Large intestine (tissue), 3 donors: ENCODE measurements at regions not wholly inside any gene's neighbourhood (a gene's known extent, or its start where the extent isn't known, plus 50 kb on each side); places are given as distances from the start of the nearest gene placed in this dataset.

Experiments
- DNase-seq, 2 donors: peaks; one replicate each; pipeline versions ENCODE4 v3.0.0 to v3.0.0-alpha.2; 2013
- H3K27ac ChIP-seq: one replicate; pipeline ENCODE4 v1.5.1; 2013; ENCODE audit warnings: low read length
- H3K27me3 ChIP-seq: 2 replicates; pipeline ENCODE4 v1.6.1; 2013; ENCODE audit warnings: low read length; ENCODE audit not compliant: control insufficient read depth, insufficient read depth
- H3K36me3 ChIP-seq: 2 replicates; pipeline ENCODE4 v1.6.1; 2013; ENCODE audit warnings: low read length; ENCODE audit not compliant: control insufficient read depth, insufficient read depth
- H3K4me1 ChIP-seq: one replicate; pipeline ENCODE4 v1.6.1; 2013; ENCODE audit warnings: low read length; ENCODE audit not compliant: control insufficient read depth, insufficient read depth
- H3K4me3 ChIP-seq: one replicate; pipeline ENCODE4 v1.5.1; 2013; ENCODE audit warnings: low read length
- H3K9me3 ChIP-seq: one replicate; pipeline ENCODE4 v1.6.1; 2013; ENCODE audit warnings: mild to moderate bottlenecking, low read depth, low read length, moderate library complexity; ENCODE audit not compliant: control insufficient read depth
- WGBS: methylation state at CpG from one replicate; pipeline ENCODE4 v1.1.5; 2013; ENCODE audit warnings: low lambda C conversion rate; ENCODE audit not compliant: insufficient coverage; 5-methylcytosine and 5-hydroxymethylcytosine counted together

DNA sequence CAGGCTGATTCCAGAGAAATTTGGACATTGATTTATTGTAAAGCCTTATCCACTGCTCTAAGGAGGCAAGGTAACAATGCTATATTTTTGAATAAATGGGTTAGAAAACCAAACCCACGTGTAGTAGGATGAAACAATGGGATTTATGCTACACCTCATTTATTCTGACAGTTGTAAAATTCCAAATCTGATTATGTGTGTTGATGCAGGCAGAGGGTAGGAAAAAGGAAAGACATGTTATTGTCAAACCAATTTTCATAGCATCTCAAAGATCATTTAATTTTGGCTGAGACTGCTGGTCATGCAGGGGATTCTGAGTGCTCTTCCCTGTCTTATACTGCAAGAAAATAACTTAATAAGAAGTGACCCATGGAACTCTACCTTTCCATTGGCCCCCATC, 1219.9 kb upstream of the SORCS1 start:
- no peak for DNase-seq
- Histone ChIP-seq H3K9me3 (no peaks in the 10 kb centered on the region), H3K4me3 (no peak overlapping the region), H3K4me1 (no peaks in the 10 kb centered on the region), H3K27me3 (no peaks in the 10 kb centered on the region), H3K27ac (no peak overlapping the region), H3K36me3 (no peaks in the 10 kb centered on the region)
- 67% methylated on average over 1 of the region's 1 CpG for WGBS

DNA sequence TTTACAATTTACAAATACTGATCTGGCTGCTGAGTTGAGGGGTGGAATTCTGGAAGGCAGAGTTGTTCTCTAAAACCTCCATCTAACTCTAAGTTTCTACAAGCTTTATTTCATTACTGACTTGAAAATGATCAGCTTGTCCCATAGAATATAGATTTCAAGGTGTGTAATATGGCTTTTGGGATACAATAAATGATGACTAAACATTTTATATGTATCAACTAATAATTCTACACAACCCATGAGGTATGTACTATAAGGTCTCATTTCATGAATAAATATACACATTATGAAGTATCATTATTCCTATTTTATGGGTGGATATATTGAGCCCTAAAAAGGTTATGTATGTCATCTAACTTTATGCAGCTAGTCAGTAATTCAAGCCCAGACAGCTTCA, 1214.3 kb upstream of the SORCS1 start:
- no peak for DNase-seq
- H3K36me3 ChIP-seq, result no peaks in the 10 kb centered on the region
- no peak overlapping the region for H3K4me3 ChIP-seq
- H3K4me1 ChIP-seq, result no peaks in the 10 kb centered on the region
- H3K9me3 ChIP-seq, result no peaks in the 10 kb centered on the region
- H3K27me3 ChIP-seq, result no peaks in the 10 kb centered on the region
- H3K27ac ChIP-seq, result no peak overlapping the region

DNA sequence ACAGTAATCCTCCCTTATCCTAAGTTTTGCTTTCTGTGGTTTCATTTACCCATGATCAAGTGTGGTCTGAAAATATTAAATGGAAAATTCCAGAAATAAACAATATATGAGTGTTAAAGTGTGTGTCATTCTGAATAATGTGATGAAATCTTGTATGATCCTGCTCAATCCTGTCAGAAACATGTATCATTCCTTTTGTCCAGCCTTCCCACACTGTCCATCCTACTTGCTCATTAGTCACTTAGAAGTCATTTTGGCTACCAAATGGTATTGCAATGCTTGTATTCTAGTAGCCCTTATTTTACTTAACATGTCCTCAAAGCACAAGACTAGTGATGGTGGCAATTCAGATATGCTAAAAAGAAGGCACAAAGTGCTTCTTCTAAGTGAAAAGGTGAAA, 1211.2 kb upstream of the SORCS1 start:
- H3K9me3 ChIP-seq, result no peaks in the 10 kb centered on the region
- DNase-seq, result no peak
- no peak overlapping the region for H3K4me3 ChIP-seq

DNA sequence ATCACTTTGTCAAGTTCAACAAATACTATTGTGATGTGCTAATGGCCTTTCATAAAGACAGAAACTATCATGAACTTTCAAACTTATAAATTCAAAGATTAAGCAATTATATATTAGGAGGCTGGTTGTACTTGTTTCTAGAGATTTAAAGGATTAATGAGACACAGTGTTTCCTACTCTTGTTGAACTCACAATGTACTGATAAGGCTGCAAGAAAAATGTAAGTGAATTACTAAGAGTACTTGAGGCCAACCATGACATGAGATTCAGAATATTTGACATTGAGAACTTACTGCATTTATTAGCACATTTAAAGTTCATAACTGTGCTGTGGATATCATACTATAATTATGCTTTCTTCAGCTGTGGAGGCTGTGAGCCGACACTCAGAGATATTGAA, 1210.5 kb upstream of the SORCS1 start:
- no peaks in the 10 kb centered on the region for H3K27me3 ChIP-seq
- WGBS, result no CpG with 5 or more reads among the region's 1 CpG
- no peak overlapping the region for H3K4me3 ChIP-seq
- DNase-seq, result no peak
- no peaks in the 10 kb centered on the region for H3K4me1 ChIP-seq
- no peaks in the 10 kb centered on the region for H3K36me3 ChIP-seq
- H3K9me3 ChIP-seq, result no peaks in the 10 kb centered on the region
- H3K27ac ChIP-seq, result no peak overlapping the region

More for the DNA sequence above, 1211.2 kb upstream of the SORCS1 start:
- Histone ChIP-seq H3K27ac (no peak overlapping the region), H3K36me3 (no peaks in the 10 kb centered on the region), H3K4me1 (no peaks in the 10 kb centered on the region), H3K27me3 (no peaks in the 10 kb centered on the region)

DNA sequence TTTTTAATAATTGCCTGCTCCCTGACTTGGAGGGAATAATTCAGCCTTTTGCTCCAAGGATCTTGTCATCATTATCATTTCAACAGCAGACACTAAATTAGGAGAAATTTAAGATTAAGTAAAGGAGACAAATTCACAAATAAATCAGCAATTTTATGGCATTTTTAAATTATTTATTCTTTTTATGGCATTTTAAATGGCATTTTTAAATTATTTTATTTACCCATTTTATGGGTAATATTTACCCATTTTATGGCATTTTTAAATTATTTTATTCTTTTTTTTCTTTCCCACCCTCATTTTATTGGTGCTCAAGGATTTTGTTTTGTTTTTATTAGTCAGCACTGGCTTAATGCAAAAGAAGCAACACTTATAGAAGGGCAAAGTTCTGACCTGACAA, 1201.0 kb upstream of the SORCS1 start:
- no peaks in the 10 kb centered on the region for H3K4me1 ChIP-seq
- no peaks in the 10 kb centered on the region for H3K36me3 ChIP-seq
- H3K9me3 ChIP-seq, result no peaks in the 10 kb centered on the region
- H3K27me3 ChIP-seq, result no peaks in the 10 kb centered on the region
- H3K27ac ChIP-seq, result no peak overlapping the region
- no peak overlapping the region for H3K4me3 ChIP-seq
- DNase-seq, result no peak

DNA sequence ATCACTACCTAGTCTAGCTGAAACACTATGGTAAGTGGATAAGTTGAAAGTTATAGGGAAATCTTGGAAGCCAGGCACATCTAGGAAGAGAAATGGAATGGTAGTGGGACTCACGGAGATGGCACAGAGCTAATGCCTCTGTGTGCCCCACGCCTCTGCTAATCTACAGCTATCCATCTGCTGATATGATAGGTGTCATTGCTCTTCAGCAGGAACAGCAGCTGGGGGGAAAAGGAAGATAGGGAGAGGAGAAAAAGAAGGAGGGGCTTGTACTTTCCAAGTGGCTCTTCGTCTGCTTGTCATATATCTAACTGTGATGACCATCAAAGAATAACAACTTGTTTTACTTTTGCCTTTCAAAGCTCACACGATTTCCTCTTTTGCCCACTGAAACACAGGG, 1199.1 kb upstream of the SORCS1 start:
- H3K36me3 ChIP-seq, result no peaks in the 10 kb centered on the region
- no peak overlapping the region for H3K27ac ChIP-seq
- no peaks in the 10 kb centered on the region for H3K4me1 ChIP-seq
- 82% methylated on average over 1 of the region's 4 CpGs for WGBS
- H3K27me3 ChIP-seq, result no peaks in the 10 kb centered on the region
- H3K9me3 ChIP-seq, result no peaks in the 10 kb centered on the region
- DNase-seq, result no peak
- H3K4me3 ChIP-seq, result no peak overlapping the region

DNA sequence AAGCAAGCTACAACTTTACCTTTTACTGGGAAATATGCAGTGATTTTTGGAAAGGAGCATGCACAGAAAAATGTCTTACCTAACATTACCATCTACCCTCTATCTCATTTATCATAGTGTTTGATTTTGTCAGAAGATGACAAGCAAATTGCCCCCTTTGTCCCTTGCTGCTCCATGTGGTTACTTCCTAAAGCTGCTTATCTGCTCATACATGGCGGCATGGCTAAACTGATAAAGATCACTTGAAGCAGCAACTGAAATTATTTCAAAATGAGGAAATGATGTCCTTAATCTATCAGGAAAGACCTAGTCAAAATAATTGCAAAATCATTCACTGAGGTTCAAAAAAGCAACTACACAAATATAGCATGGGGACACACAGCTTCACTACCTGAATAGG, 1198.5 kb upstream of the SORCS1 start:
- Histone ChIP-seq H3K4me1 (no peaks in the 10 kb centered on the region), H3K27ac (no peak overlapping the region), H3K36me3 (no peaks in the 10 kb centered on the region), H3K27me3 (no peaks in the 10 kb centered on the region), H3K4me3 (no peak overlapping the region), H3K9me3 (no peaks in the 10 kb centered on the region)
- 80% methylated on average over 1 of the region's 1 CpG for WGBS
- DNase-seq, result no peak

DNA sequence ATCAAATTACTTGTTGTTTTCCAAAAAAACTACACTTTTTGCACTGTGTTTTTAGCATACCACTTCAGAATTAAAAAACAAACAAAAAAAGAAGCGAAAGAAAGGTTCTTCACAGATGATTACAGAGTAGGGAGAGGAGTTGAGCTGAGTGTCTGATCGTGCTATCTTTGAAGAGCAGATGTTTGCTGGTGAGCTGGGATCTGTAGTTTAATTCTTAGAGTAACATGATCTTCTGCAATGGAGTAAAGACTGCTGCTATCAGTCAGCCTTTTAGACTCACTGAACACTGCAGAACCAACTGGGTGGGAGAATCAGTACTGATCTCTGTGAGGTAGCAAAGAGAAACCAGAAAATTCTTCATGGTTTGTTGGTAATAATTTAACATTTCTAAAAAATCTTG, 1197.8 kb upstream of the SORCS1 start:
- WGBS, result 100% methylated on average over 2 of the region's 2 CpGs
- Histone ChIP-seq H3K36me3 (no peaks in the 10 kb centered on the region), H3K27me3 (no peaks in the 10 kb centered on the region), H3K4me1 (no peaks in the 10 kb centered on the region), H3K4me3 (no peak overlapping the region), H3K9me3 (no peaks in the 10 kb centered on the region), H3K27ac (no peak overlapping the region)
- DNase-seq, result no peak

DNA sequence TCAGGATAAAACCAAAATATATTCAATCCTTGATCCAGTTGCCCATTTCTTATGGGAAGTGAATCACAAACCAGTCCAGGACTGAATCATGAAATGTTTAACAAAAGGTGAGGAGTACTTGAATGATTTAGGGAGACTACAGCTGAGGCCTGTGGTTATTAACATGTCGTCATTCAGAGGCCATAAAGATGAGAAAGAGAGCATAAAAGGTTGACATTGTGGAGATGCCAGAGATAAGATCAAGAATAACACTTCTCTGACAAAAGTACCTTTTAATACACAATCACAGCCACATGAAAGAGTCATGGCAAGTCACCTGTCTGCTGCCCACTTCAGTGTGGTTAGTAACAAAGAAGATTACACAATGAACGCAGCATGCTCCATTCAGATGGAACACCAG, 1195.7 kb upstream of the SORCS1 start:
- WGBS, result 25% methylated on average over 1 of the region's 2 CpGs
- Histone ChIP-seq H3K27me3 (no peaks in the 10 kb centered on the region), H3K27ac (no peak overlapping the region), H3K36me3 (no peaks in the 10 kb centered on the region), H3K9me3 (no peaks in the 10 kb centered on the region), H3K4me1 (no peaks in the 10 kb centered on the region), H3K4me3 (no peak overlapping the region)
- DNase-seq, result no peak

DNA sequence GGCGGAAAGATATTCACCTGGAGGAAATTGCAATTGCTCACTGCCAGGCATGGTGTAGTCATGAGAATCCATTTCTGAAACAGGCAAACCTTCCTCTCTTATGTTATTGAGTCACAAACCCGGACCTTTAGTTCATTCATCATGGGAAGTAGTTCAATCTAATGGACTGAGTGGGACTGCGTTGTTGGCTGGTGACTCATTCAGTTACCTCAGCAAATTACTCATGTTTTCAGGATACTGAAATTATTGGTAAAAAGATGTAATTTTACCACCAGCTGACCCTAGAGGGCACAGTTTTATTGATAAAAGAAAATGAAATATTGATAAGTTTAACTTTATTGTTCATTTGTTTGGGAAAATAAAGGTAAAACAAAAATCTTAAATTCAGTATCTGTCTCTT, 1194.4 kb upstream of the SORCS1 start:
- Histone ChIP-seq H3K9me3 (no peaks in the 10 kb centered on the region), H3K27me3 (no peaks in the 10 kb centered on the region), H3K36me3 (no peaks in the 10 kb centered on the region), H3K4me1 (no peaks in the 10 kb centered on the region), H3K4me3 (no peak overlapping the region), H3K27ac (no peak overlapping the region)
- WGBS, result 33% methylated on average over 1 of the region's 3 CpGs
- no peak for DNase-seq

DNA sequence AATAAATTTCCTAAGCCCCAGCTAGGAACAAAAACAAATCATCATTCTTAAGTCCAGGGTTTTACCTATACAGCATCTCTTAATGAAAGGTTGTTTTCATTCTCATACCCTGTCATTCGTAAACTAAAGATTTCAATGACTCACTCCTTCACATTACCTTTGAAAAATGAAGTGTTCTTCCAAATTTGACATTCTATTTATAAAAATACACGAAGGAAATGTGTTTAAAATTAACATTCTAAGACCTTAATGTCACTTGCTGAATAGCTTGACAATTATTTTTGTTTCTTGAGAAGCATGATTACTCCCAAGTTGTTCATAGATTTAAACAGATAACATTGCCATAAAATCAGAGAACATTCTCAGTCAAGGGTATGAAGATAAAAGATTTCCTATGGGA, 1188.3 kb upstream of the SORCS1 start:
- DNase-seq, result no peak
- WGBS, result no CpG with 5 or more reads among the region's 2 CpGs
- Histone ChIP-seq H3K9me3 (no peaks in the 10 kb centered on the region), H3K27me3 (no peaks in the 10 kb centered on the region), H3K27ac (no peak overlapping the region), H3K36me3 (no peaks in the 10 kb centered on the region), H3K4me3 (no peak overlapping the region), H3K4me1 (no peaks in the 10 kb centered on the region)

DNA sequence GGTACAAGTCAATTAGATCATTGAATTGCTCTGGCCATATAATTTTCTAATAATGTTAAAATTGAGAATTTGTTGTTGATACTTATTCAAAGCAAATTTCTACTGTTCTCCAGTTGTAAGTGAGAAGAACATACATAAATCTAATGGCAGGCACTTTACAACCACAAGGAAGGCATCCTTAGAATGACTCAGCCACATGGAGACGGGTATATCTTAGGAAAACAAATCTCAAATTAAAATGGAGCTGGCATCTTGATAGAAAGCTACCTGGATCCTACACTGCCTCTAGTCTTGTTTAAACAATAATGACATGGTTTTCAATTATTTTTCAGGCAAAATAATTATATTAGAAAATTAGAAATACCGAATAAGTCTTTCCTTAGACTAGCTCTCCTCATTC, 1183.7 kb upstream of the SORCS1 start:
- Histone ChIP-seq H3K4me3 (no peak overlapping the region), H3K9me3 (no peaks in the 10 kb centered on the region), H3K36me3 (no peaks in the 10 kb centered on the region), H3K4me1 (no peaks in the 10 kb centered on the region), H3K27ac (no peak overlapping the region), H3K27me3 (no peaks in the 10 kb centered on the region)
- no CpG with 5 or more reads among the region's 2 CpGs for WGBS
- no peak for DNase-seq
